Coronary artery (tissue), 2 donors: ENCODE measurements at regions not wholly inside any gene's neighbourhood (a gene's known extent, or its start where the extent isn't known, plus 50 kb on each side); places are given as distances from the start of the nearest gene placed in this dataset.
"Not testable (repeated sequence)": the region's sequence is repeated elsewhere in the genome, so short reads cannot be mapped to it uniquely, and the experiment has no call there.

ENCODE experiments used
- DNase-seq: peaks from one replicate; pipeline ENCODE4 v3.0.0-alpha.2; 2017; ENCODE audit warnings: low spot score
- H3K27ac ChIP-seq, 2 donors: fragments of 200-600 bp; sonication (generic); one replicate each; pipeline ENCODE4 v1.5.1; 2016 to 2019
- H3K4me3 ChIP-seq: fragments of 200-600 bp; sonication (generic); 2 replicates; pipeline ENCODE4 v1.5.1; 2016; ENCODE audit warnings: mild to moderate bottlenecking, moderate library complexity
- TF ChIP-seq, protein P1 (sequence below): fragments of 200-600 bp; sonication (generic); IDR thresholded peaks from one replicate; pipeline ENCODE4 v1.5.1; 2019; ENCODE audit warnings: antibody characterized with exemption

DNA sequence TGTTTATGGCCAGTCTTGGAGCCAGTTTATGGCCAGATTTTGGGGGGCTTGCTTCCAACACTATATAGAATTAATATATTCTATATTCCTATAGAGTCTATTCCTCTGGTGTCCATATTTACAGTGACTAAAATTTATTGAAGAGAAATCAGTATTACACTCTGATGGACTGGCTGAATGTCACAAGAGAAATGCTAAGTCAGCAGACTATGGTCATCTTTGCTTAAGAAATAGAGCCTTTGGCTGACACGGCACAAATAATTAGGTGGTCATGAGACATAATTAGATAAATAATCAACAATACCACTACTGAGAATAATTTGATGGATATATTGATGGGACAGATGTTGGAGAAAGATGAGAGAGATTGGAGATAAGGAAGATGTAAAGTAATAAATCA lies 272.9 kb downstream of the SLITRK5 start:
- no peak for DNase-seq
- TF ChIP-seq, protein P1, sequence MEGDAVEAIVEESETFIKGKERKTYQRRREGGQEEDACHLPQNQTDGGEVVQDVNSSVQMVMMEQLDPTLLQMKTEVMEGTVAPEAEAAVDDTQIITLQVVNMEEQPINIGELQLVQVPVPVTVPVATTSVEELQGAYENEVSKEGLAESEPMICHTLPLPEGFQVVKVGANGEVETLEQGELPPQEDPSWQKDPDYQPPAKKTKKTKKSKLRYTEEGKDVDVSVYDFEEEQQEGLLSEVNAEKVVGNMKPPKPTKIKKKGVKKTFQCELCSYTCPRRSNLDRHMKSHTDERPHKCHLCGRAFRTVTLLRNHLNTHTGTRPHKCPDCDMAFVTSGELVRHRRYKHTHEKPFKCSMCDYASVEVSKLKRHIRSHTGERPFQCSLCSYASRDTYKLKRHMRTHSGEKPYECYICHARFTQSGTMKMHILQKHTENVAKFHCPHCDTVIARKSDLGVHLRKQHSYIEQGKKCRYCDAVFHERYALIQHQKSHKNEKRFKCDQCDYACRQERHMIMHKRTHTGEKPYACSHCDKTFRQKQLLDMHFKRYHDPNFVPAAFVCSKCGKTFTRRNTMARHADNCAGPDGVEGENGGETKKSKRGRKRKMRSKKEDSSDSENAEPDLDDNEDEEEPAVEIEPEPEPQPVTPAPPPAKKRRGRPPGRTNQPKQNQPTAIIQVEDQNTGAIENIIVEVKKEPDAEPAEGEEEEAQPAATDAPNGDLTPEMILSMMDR, result no peak
- Histone ChIP-seq H3K27ac (no peak overlapping the region), H3K4me3 (no peak overlapping the region)

DNA sequence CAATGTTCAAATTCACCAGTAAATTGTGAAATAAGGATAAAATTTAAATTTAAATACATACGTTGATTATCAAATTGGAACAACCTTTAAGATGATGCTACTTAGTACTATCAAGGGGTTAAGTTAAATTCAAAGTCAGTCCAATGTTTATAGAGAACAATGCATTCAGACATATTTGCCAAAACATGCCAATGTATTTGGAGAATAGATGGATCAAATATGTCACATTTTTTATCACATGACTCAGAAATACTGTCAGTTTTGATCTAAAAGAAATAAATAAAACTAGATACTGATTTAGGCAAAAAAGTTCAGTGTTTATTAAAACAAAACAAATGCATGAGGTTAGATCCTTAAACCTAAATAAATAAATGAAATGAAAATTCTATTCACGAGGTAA lies 281.2 kb downstream of the SLITRK5 start:
- H3K27ac ChIP-seq, result no peak overlapping the region
- TF ChIP-seq, protein P1, result no peak
- no peak overlapping the region for H3K4me3 ChIP-seq
- no peak for DNase-seq

DNA sequence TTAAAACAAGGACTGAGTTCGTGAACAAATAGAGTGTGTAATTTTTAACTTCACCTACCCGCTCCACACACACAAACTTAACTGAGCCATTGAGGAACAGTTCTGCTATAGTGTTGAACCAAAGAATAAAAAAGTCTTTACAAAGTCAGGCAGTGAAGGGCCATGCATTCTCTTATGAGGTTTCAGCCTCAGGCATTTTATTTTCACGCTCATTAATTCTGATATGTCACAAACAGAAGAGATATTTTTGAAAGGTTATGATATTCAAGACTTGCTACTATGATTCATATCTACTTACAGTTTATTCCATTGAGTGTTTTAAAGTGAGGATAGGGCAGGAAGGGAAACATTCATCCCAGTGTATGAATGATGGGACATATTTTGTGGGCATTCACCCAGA lies 282.2 kb downstream of the SLITRK5 start:
- Histone ChIP-seq H3K4me3 (no peak overlapping the region), H3K27ac (no peak overlapping the region)
- TF ChIP-seq, protein P1, result no peak
- DNase-seq, result no peak

GRCh38 chr13:87954091-87954490 lies 282.9 kb downstream of the SLITRK5 start:
- DNase-seq, result no peak
- TF ChIP-seq, protein P1, result no peak
- H3K4me3 ChIP-seq, result no peak overlapping the region
- H3K27ac ChIP-seq, result no peak overlapping the region

GRCh38 chr13:87961546-87961945 lies 290.4 kb downstream of the SLITRK5 start:
- Histone ChIP-seq H3K27ac (no peak overlapping the region), H3K4me3 (no peak overlapping the region)
- TF ChIP-seq, protein P1, result no peak
- DNase-seq, result no peak

DNA sequence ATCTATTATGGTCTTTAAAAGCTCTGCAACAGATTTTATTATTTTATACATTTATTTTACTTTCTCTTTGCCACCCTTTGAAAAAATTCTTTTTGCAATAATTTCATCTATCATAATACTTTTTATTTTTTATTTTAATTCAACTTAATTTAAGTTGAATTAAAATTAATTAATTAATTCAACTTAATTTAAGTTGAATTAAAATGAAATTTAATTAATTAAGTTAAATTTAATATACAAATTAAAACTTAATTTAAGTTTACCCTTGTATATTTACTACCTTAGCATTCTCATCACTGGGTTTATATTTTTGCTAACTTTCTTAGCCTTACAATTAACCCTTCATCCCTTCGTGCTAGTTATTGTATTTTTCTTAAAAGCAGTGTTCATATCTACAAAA lies 301.4 kb downstream of the SLITRK5 start:
- no peak for DNase-seq
- no peak overlapping the region for H3K27ac ChIP-seq
- TF ChIP-seq, protein P1, result no peak
- H3K4me3 ChIP-seq, result no peak overlapping the region

GRCh38 chr13:87975035-87975434 lies 303.9 kb downstream of the SLITRK5 start:
- Histone ChIP-seq H3K4me3 (no peak overlapping the region), H3K27ac (no peak overlapping the region)
- DNase-seq, result no peak
- TF ChIP-seq, protein P1, result no peak

DNA sequence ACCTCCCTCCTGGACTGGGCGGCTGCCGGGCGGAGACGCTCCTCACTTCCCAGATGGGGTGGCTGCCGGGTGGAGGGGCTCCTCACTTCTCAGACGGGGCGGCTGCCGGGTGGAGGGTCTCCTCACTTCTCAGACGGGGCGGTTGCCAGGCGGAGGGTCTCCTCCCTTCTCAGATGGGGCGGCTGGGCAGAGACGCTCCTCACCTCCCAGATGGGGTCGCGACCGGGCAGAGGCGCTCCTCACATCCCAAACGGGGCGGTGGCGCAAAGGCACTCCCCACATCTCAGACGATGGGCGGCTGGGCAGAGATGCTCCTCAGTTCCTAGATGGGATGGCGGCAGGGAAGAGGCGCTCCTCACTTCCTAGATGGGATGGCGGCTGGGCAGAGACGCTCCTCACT lies 305.5 kb downstream of the SLITRK5 start:
- H3K27ac ChIP-seq, DNase-seq, H3K4me3 ChIP-seq: not testable (repeated sequence)
